Muscle of arm (tissue), 1 donor: ENCODE measurements at regions not wholly inside any gene's neighbourhood (a gene's known extent, or its start where the extent isn't known, plus 50 kb on each side); places are given as distances from the start of the nearest gene placed in this dataset.

Experiments used
- DNase-seq: peaks from one replicate; pipeline ENCODE4 v3.0.0-alpha.2; 2013

- no peak for DNase-seq
Measured at GRCh38 chr12:28107679-28108078, 82.6 kb upstream of the CCDC91 start.

GRCh38 chr12:28108599-28108998 lies 81.7 kb upstream of the CCDC91 start:
- DNase-seq, result no peak

- no peak for DNase-seq
Measured at GRCh38 chr12:28110329-28110728, 79.9 kb upstream of the CCDC91 start.

DNA sequence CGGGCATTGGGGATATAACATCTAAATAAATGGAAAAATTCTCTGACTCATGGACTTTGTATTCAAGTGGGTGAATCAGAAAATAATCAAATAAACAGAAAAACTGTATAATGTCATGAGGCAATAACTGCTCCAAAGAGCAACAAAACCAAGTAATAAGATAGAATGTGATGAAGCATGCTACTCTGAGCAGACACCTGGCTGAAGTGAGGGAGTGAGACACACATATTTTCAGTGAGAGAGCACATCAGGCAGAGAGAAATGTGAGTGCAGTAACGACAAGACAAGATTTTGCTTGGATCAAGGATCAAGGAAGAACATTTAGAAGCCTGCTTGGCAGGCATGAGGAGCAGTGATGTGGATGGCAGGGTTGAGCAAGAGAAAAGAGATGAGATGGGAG lies 75.8 kb upstream of the CCDC91 start:
- no peak for DNase-seq

- DNase-seq, result no peak
Measured at GRCh38 chr12:28121433-28121832, 68.8 kb upstream of the CCDC91 start.

DNA sequence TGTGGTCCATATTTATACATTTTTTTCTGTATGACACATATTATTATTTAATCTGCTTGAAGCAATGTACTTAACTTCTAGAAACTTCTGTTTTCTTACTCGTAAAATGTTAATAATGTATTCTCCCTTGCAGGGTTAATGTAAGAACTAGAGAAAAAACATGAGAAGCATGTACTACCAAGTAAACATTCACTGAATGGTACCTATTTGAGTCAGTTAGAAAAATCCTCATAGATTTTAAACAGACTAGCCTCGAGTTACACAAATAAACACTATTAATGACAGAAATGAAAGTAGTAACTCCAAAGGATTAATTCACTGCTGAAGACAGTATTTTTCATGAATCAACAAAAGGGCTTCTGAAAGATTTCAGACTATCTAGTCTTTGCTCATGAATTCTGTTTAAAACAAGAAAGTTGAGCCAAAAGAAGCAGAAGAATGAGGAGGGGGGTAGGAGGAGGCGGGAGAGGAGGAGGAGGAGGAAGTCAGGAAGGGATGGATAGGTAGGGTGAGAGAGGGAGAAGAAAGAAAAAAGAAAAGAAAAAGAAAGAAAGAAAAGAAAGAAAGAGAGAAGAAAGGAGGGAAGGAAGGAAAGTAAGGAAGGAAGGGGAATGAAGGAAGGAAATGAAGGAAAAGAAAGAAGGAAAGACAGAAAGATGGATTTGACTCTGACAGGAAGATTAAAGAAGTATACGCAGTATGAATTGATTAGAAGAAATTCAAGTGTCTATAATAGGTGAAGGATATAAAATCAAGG lies 68.2 kb upstream of the CCDC91 start:
- no peak for DNase-seq

DNA sequence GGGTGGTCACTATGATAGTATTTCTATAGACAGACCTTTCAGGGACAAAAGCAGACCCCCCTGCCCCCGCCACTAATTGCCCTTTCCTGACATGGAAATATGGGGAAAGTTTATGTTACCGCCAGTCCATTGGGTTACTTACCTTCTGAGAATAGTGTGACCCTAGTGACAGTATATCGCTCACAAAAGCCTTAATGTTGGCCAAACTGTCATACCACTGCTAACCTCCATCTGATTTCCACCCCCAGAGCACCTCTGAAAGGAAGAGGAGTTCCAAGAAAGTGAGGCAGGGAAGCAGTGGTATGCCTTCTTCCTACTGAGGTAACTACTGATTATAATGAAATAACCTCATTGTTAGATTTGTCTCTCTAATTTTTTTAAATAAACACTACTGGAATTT lies 67.5 kb upstream of the CCDC91 start:
- no peak for DNase-seq

- DNase-seq, result no peak
Measured at GRCh38 chr12:28127455-28127854, 62.8 kb upstream of the CCDC91 start.

GRCh38 chr12:28129031-28129430 lies 61.2 kb upstream of the CCDC91 start:
- DNase-seq, result no peak

GRCh38 chr12:28130234-28130624 lies 60.0 kb upstream of the CCDC91 start:
- no peak for DNase-seq

- no peak for DNase-seq
Measured at GRCh38 chr12:28130625-28131598, 59.3 kb upstream of the CCDC91 start.

DNA sequence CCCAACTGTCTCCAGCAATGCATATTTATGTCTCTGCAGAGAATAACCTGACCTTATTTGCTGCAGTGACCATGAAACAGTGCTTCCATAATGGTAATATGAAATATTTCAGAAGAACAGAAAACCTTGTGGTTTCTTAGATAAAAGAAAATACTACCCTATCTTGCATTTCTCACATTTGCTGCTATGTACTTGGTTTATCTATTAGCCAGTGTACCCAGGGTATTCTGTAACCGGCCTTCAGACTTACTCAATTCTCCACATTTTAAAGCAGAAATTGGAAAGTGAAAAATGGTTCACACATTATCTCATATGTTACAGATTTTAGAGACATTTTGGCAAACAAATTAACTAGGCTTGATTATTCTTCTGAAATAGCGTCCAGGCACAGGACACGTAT lies 57.9 kb upstream of the CCDC91 start:
- DNase-seq, result no peak

DNA sequence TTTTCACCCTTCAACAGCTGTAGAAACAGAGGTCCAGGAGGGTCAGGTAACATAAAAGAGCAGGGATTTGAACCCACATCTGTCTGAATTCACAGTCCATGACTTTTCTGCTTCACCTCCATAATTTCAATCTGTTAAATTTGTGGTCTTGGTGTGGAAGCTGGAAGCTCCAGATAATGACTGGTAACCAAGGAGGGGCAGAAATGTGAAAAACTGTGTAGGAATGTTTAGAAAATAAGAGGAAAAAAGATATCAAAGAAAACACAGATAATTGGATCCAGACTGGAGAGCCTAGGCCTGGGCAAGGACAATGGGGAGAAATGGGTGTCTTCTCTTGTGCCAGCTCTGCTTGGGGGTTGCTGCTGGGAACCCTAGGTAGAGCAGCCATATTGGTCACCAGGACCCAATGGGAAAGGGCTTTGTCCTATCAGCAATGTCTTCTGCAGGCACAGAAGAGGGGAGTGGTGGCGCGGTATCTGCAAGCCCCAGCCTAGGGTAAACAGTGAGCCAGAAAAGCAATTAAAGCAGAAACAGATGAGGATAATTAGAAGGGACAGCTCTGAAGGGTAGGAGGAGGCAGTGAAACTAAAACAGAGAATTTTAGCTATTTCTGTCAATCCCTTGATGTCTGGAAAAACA lies 54.3 kb upstream of the CCDC91 start:
- DNase-seq, result no peak

- no peak for DNase-seq
Measured at GRCh38 chr12:28137414-28137813, 52.8 kb upstream of the CCDC91 start.

GRCh38 chr12:28140404-28140803 lies 49.9 kb upstream of the CCDC91 start:
- DNase-seq, result no peak
